Heart right ventricle (tissue), 16 donors: ENCODE measurements at regions not wholly inside any gene's neighbourhood (a gene's known extent, or its start where the extent isn't known, plus 50 kb on each side); places are given as distances from the start of the nearest gene placed in this dataset.

Source experiments
- ATAC-seq, 8 donors: fragments of 200-7000 bp; cut with Tn5 transposase; one replicate each; pipeline ENCODE4 v1.9.1; 2020; ENCODE audit warnings: mild to moderate bottlenecking in 8 of 8, moderate library complexity in 8 of 8, moderate number of reproducible peaks in 1 of 8
- DNase-seq, 2 donors: peaks; one replicate each; pipeline ENCODE4 v3.0.0-alpha.2; 2020
- H3K27ac ChIP-seq, 10 donors: fragments of 200-600 bp; sonication (generic) in 2 of 10; one replicate each; pipeline versions ENCODE4 v1.5.0 to v1.8.0; 2020 to 2022; ENCODE audit warnings: mild to moderate bottlenecking in 3 of 10
- H3K27me3 ChIP-seq, 7 donors: fragments of 200-600 bp; one replicate each; pipeline ENCODE4 v1.8.0; 2021 to 2022; ENCODE audit warnings: mild to moderate bottlenecking in 2 of 7
- H3K36me3 ChIP-seq, 9 donors: fragments of 200-600 bp; sonication (generic) in 1 of 9; one replicate each; pipeline versions ENCODE4 v1.5.0 to v1.8.0; 2020 to 2022; ENCODE audit warnings: mild to moderate bottlenecking in 2 of 9
- H3K4me1 ChIP-seq, 9 donors: fragments of 200-600 bp; sonication (generic) in 1 of 9; one replicate each; pipeline versions ENCODE4 v1.5.0 to v1.8.0; 2020 to 2022; ENCODE audit warnings: mild to moderate bottlenecking in 4 of 9
- H3K4me3 ChIP-seq, 10 donors: fragments of 200-600 bp; sonication (generic) in 2 of 10; one replicate each; pipeline versions ENCODE4 v1.5.0 to v1.8.0; 2020 to 2022; ENCODE audit warnings: mild to moderate bottlenecking in 7 of 10, moderate library complexity in 2 of 10
- H3K9me3 ChIP-seq, 11 donors: fragments of 200-600 bp in 10 of 11; sonication (generic) in 2 of 11; one replicate each; pipeline versions ENCODE4 v1.5.0 to v1.8.0; 2013 to 2022; ENCODE audit warnings: mild to moderate bottlenecking in 2 of 11, control low read depth in 1 of 11, moderate library complexity in 1 of 11
- CTCF ChIP-seq, 9 donors: fragments of 200-600 bp; sonication (generic) in 2 of 9; IDR thresholded peaks; one replicate each; pipeline versions ENCODE4 v1.5.0 to v1.8.0; 2021 to 2022; ENCODE audit warnings: antibody characterized with exemption in 9 of 9, mild to moderate bottlenecking in 5 of 9, moderate library complexity in 1 of 9
- WGBS, 2 donors: extraction: QIAGEN DNeasy Blood & Tissue Kit; methylation state at CpG; one replicate each; pipeline ENCODE4 v1.1.7; 2013; ENCODE audit warnings: inconsistent platforms in 1 of 2; 5-methylcytosine and 5-hydroxymethylcytosine counted together
- intact Hi-C, 10 donors: fragments of 100-400 bp; cut with DNase I; formaldehyde crosslinking; loops; one replicate each; pipeline versions ENCODE4 v1.11.1 to v1.14.2; 2022
- donor health status: Arrhythmogenic right ventricular cardiomyopathy.
- donor health status: ischemic (EF 13 %, LVEDD 7.1; RV severe dilation, severe dysfunction).
- donor health status: healthy with polysubstance abuse.
- donor health status: DM: no; HTN: yes; CAD: no.
- donor health status: DM: no; HTN: no; CAD: no.
- donor health status: ischemic (EF 25% LVEDD 6.9; RV normal size, moderate dysfunction).
- donor health status: ischemic (EF 25% LVEDD 5.7; RV mildly dilated, moderate dysfunction).
- donor health status: healthy.
- donor health status: DM: yes; HTN: yes; CAD: no.
- donor health status: Ischemic cardiomyopathy.
- donor health status: ischemic (EF 35%, LVEDD 5.7; RV mildly dilated, moderate dysfunction).
- donor health status: nonischemic (EF 11% LVEDD 7.7; RV severe dilation, severe dysfunction).
- donor health status: DM: yes; HTN: yes; CAD: no.
- donor health status: PGD.
- donor health status: ischemic (EF 29% LVEDD 5.4; RV normal size, mild dysfunction).
- donor health status: nonischemic (EF 23%, LVEDD 6.1; RV moderate dilation, normal function).

GRCh38 chr3:16052964-16053363 lies 121.5 kb upstream of the GALNT15 start:
- H3K36me3 ChIP-seq = no peaks in the 10 kb centered on the region
- intact Hi-C loops = loop anchor here in 4 of 10 donors (5.0 to 10.0 kb wide), 4 partner anchors 236 to 502 kb away; no protein-coding TSS in a partner anchor
- peaks cover 0 to 44% (median 24%) of the 10 kb centered on the region in 9 donors for H3K4me1 ChIP-seq
- no peak overlapping the region for H3K27ac ChIP-seq
- TF ChIP-seq CTCF (IDR thresholded peaks at IDR 0.05) = no peak
- no peaks in the 10 kb centered on the region for H3K27me3 ChIP-seq
- no peak overlapping the region for H3K4me3 ChIP-seq
- ATAC-seq (no peak), DNase-seq (no peak)
- no peaks in the 10 kb centered on the region for H3K9me3 ChIP-seq

- Histone ChIP-seq H3K27ac (peak overlapping the region in 1 of 10 donors; percentile 57), H3K4me1 (peaks cover 0 to 39% (median 24%) of the 10 kb centered on the region in 9 donors), H3K9me3 (no peaks in the 10 kb centered on the region), H3K4me3 (no peak overlapping the region), H3K36me3 (no peaks in the 10 kb centered on the region), H3K27me3 (no peaks in the 10 kb centered on the region)
- no peak for DNase-seq
- intact Hi-C loops = loop anchor here in 4 of 10 donors (5.0 to 10.0 kb wide), 4 partner anchors 236 to 501 kb away; no protein-coding TSS in a partner anchor
- peak in 1 of 8 donors; percentile 35 for ATAC-seq
- TF ChIP-seq CTCF (IDR thresholded peaks at IDR 0.05) = no peak
Measured at GRCh38 chr3:16053794-16054193, 120.7 kb upstream of the GALNT15 start.

GRCh38 chr3:16055606-16056211 lies 118.8 kb upstream of the GALNT15 start:
- Histone ChIP-seq H3K9me3 (no peaks in the 10 kb centered on the region), H3K4me1 (peaks cover 7 to 37% (median 26%) of the 10 kb centered on the region in 9 donors), H3K4me3 (no peak overlapping the region), H3K27me3 (no peaks in the 10 kb centered on the region), H3K36me3 (no peaks in the 10 kb centered on the region), H3K27ac (peak overlapping the region in 8 of 10 donors; percentile 10 to 82 (median 52))
- WGBS, 2 donors = 65 to 75% methylated on average over 7 of the region's 7 CpGs
- intact Hi-C loops = loop anchor here in 3 of 10 donors (5.0 to 10.0 kb wide), 4 partner anchors 77 to 499 kb away; no protein-coding TSS in a partner anchor
- DNase-seq = no peak
- no peak for ATAC-seq
- no peak for TF ChIP-seq CTCF (IDR thresholded peaks at IDR 0.05)

GRCh38 chr3:16056217-16056616 lies 118.3 kb upstream of the GALNT15 start:
- H3K27ac ChIP-seq = peak overlapping the region in 6 of 10 donors; percentile 10 to 82 (median 60)
- H3K4me3 ChIP-seq = no peak overlapping the region
- H3K4me1 ChIP-seq = peaks cover 9 to 40% (median 30%) of the 10 kb centered on the region in 9 donors
- WGBS, 2 donors = 65 to 78% methylated on average over 2 of the region's 2 CpGs
- no peak for DNase-seq
- TF ChIP-seq CTCF (IDR thresholded peaks at IDR 0.05) = no peak
- H3K27me3 ChIP-seq = no peaks in the 10 kb centered on the region
- H3K9me3 ChIP-seq = no peaks in the 10 kb centered on the region
- H3K36me3 ChIP-seq = no peaks in the 10 kb centered on the region
- intact Hi-C loops = loop anchor here in 3 of 10 donors (5.0 to 10.0 kb wide), 4 partner anchors 76 to 499 kb away; no protein-coding TSS in a partner anchor
- ATAC-seq = peak in 3 of 8 donors; percentile 30 to 63 (median 37)
